DOHH2 (cell line): ENCODE measurements at regions not wholly inside any gene's neighbourhood (a gene's known extent, or its start where the extent isn't known, plus 50 kb on each side); places are given as distances from the start of the nearest gene placed in this dataset.

Experiments
- H3F3A ChIP-seq: fragments of 200-600 bp; sonication (generic), shearing (Covaris generic); 2 replicates; pipeline ENCODE4 v1.6.0; 2016; ENCODE audit warnings: antibody characterized with exemption, mild to moderate bottlenecking; ENCODE audit not compliant: control insufficient read depth, insufficient read depth
- H3K27ac ChIP-seq: fragments of 200-600 bp; sonication (generic); 2 replicates; pipeline ENCODE4 v1.5.1; 2014; ENCODE audit warnings: low read depth, mild to moderate bottlenecking, low read length, moderate library complexity
- H3K27me3 ChIP-seq: fragments of 200-600 bp; sonication (generic); 2 replicates; pipeline ENCODE4 v1.6.1; 2014; ENCODE audit warnings: mild to moderate bottlenecking, low read length, mixed read lengths; ENCODE audit not compliant: control insufficient read depth
- H3K36me3 ChIP-seq: fragments of 200-600 bp; sonication (generic); 2 replicates; pipeline ENCODE4 v1.6.1; 2014; ENCODE audit warnings: mild to moderate bottlenecking, low read length, moderate library complexity, mixed read lengths; ENCODE audit not compliant: control insufficient read depth
- H3K4me1 ChIP-seq: fragments of 200-600 bp; sonication (generic); 2 replicates; pipeline ENCODE4 v1.6.1; 2014; ENCODE audit warnings: mild to moderate bottlenecking, low read length, mixed read lengths; ENCODE audit not compliant: control insufficient read depth
- H3K4me2 ChIP-seq: fragments of 200-600 bp; sonication (generic); 2 replicates; pipeline ENCODE4 v1.6.0; 2014; ENCODE audit warnings: mild to moderate bottlenecking, low read length, moderate library complexity
- H3K4me3 ChIP-seq: fragments of 200-600 bp; sonication (generic); 2 replicates; pipeline ENCODE4 v1.5.1; 2014; ENCODE audit warnings: mild to moderate bottlenecking, low read length, mixed read lengths
- H3K79me2 ChIP-seq: fragments of 200-600 bp; sonication (generic); 2 replicates; pipeline ENCODE4 v1.6.1; 2014; ENCODE audit warnings: mild to moderate bottlenecking, low read length, mixed read lengths; ENCODE audit not compliant: control insufficient read depth
- H3K9me2 ChIP-seq: fragments of 200-600 bp; sonication (generic); replicated peaks from 2 replicates; pipeline ENCODE4 v1.6.1; 2014; ENCODE audit warnings: mild to moderate bottlenecking, low read length, mixed read lengths; ENCODE audit not compliant: control insufficient read depth
- H3K9me3 ChIP-seq: fragments of 200-600 bp; sonication (generic); 2 replicates; pipeline ENCODE4 v1.6.1; 2014; ENCODE audit warnings: antibody characterized with exemption, low read length, mixed read lengths; ENCODE audit not compliant: control insufficient read depth, insufficient read depth
- H4K20me1 ChIP-seq: fragments of 200-600 bp; sonication (generic); 2 replicates; pipeline ENCODE4 v1.6.0; 2014; ENCODE audit warnings: low read depth, mild to moderate bottlenecking, antibody characterized with exemption, low read length, moderate library complexity; ENCODE audit not compliant: control insufficient read depth, insufficient read depth
- CTCF ChIP-seq: fragments of 200-600 bp; sonication (generic); IDR thresholded peaks from one replicate; pipeline ENCODE4 v1.5.1; 2014; ENCODE audit warnings: antibody characterized with exemption, mild to moderate bottlenecking, low read depth, low read length; ENCODE audit not compliant: poor library complexity, severe bottlenecking
- EZH2phosphoT487 ChIP-seq: fragments of 200-600 bp; sonication (generic); IDR thresholded peaks from 2 replicates; pipeline ENCODE4 v1.6.1; 2017; ENCODE audit warnings: borderline replicate concordance, mild to moderate bottlenecking, antibody characterized with exemption, low read length, moderate library complexity, mixed read lengths

GRCh38 chr20:7449269-7449668, 491.0 kb downstream of the HAO1 start:
- Histone ChIP-seq H3K79me2 (no peaks in the 10 kb centered on the region), H4K20me1 (no peaks in the 10 kb centered on the region), H3K9me3 (no peaks in the 10 kb centered on the region), H3K27ac (no peak overlapping the region), H3K36me3 (no peaks in the 10 kb centered on the region), H3K4me3 (no peak overlapping the region), H3K9me2 (no peaks in the 10 kb centered on the region), H3F3A (no peaks in the 10 kb centered on the region), H3K27me3 (no peaks in the 10 kb centered on the region), H3K4me1 (no peaks in the 10 kb centered on the region), H3K4me2 (no peak overlapping the region)
- TF ChIP-seq EZH2phosphoT487, result no peak
- TF ChIP-seq CTCF, result no peak

GRCh38 chr20:7452890-7453289, 487.4 kb downstream of the HAO1 start:
- Histone ChIP-seq H3K27ac (no peak overlapping the region), H3K36me3 (no peaks in the 10 kb centered on the region), H3K4me2 (no peak overlapping the region), H3K9me2 (no peaks in the 10 kb centered on the region), H3K9me3 (no peaks in the 10 kb centered on the region), H3K27me3 (no peaks in the 10 kb centered on the region), H3K79me2 (no peaks in the 10 kb centered on the region), H3K4me1 (no peaks in the 10 kb centered on the region), H4K20me1 (no peaks in the 10 kb centered on the region), H3F3A (no peaks in the 10 kb centered on the region), H3K4me3 (no peak overlapping the region)
- TF ChIP-seq CTCF (no peak), EZH2phosphoT487 (no peak)

- H3K79me2 ChIP-seq, result no peaks in the 10 kb centered on the region
- no peaks in the 10 kb centered on the region for H3K36me3 ChIP-seq
- no peaks in the 10 kb centered on the region for H3K9me3 ChIP-seq
- H3K27me3 ChIP-seq, result no peaks in the 10 kb centered on the region
- no peaks in the 10 kb centered on the region for H3K4me1 ChIP-seq
- H4K20me1 ChIP-seq, result no peaks in the 10 kb centered on the region
- no peaks in the 10 kb centered on the region for H3F3A ChIP-seq
- H3K4me2 ChIP-seq, result no peak overlapping the region
- H3K27ac ChIP-seq, result no peak overlapping the region
- H3K4me3 ChIP-seq, result no peak overlapping the region
- no peaks in the 10 kb centered on the region for H3K9me2 ChIP-seq
- TF ChIP-seq EZH2phosphoT487 (no peak), CTCF (no peak)
Observed at GRCh38 chr20:7454047-7454446, 486.2 kb downstream of the HAO1 start.

- no peaks in the 10 kb centered on the region for H3K79me2 ChIP-seq
- H3K4me3 ChIP-seq, result no peak overlapping the region
- no peak overlapping the region for H3K27ac ChIP-seq
- no peaks in the 10 kb centered on the region for H4K20me1 ChIP-seq
- H3K9me3 ChIP-seq, result no peaks in the 10 kb centered on the region
- no peaks in the 10 kb centered on the region for H3F3A ChIP-seq
- H3K27me3 ChIP-seq, result no peaks in the 10 kb centered on the region
- H3K9me2 ChIP-seq, result no peaks in the 10 kb centered on the region
- H3K4me2 ChIP-seq, result no peak overlapping the region
- TF ChIP-seq EZH2phosphoT487, result no peak
- no peak for TF ChIP-seq CTCF
- no peaks in the 10 kb centered on the region for H3K4me1 ChIP-seq
- H3K36me3 ChIP-seq, result no peaks in the 10 kb centered on the region
Observed at GRCh38 chr20:7458459-7458858, 481.8 kb downstream of the HAO1 start.
